GM11168 (cell line): ENCODE measurements at regions not wholly inside any gene's neighbourhood (a gene's known extent, or its start where the extent isn't known, plus 50 kb on each side); places are given as distances from the start of the nearest gene placed in this dataset.

Experiments used
- in situ Hi-C: fragments of 300-500 bp; cut with MboI; formaldehyde crosslinking; loops from one replicate; pipeline ENCODE4 v1.12.0; 2022; ENCODE audit warnings: low sequenced_read_pairs; ENCODE audit not compliant: unreplicated experiment

DNA sequence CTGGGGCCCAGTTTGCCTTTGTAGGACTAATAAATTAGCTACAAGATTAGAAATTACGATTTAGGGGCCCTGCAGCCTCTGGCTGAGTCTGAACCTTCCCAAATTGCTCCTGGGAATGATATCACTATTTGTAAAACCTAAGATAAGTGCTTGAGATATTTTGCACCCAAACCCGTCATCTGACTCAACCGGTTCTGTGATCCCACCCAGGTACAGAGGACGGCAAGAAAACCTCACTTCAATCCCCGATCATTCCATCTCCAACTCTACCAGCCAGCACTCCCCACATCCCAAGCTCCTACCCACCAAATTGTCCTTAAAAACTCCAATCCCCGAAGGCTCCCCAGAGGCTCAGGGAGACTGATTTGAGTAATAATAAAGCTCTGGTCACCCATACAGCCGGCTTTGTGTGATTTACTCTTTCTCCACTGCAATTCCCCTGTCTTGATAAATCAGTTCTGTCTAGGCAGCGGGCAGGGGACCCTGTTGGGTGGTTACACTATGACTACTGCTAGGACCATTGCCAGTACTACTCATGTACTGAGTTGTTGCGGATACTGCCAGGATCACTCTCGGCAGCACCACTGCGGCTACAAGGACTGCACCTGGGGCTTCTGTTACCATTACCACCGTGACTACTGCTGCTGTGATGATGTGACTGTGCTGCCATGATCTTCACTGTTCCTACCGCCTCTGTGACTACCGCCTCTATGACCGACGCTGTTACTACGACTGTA lies 73.1 kb downstream of the IRF8 start:
- in situ Hi-C loops: no loop called here

DNA sequence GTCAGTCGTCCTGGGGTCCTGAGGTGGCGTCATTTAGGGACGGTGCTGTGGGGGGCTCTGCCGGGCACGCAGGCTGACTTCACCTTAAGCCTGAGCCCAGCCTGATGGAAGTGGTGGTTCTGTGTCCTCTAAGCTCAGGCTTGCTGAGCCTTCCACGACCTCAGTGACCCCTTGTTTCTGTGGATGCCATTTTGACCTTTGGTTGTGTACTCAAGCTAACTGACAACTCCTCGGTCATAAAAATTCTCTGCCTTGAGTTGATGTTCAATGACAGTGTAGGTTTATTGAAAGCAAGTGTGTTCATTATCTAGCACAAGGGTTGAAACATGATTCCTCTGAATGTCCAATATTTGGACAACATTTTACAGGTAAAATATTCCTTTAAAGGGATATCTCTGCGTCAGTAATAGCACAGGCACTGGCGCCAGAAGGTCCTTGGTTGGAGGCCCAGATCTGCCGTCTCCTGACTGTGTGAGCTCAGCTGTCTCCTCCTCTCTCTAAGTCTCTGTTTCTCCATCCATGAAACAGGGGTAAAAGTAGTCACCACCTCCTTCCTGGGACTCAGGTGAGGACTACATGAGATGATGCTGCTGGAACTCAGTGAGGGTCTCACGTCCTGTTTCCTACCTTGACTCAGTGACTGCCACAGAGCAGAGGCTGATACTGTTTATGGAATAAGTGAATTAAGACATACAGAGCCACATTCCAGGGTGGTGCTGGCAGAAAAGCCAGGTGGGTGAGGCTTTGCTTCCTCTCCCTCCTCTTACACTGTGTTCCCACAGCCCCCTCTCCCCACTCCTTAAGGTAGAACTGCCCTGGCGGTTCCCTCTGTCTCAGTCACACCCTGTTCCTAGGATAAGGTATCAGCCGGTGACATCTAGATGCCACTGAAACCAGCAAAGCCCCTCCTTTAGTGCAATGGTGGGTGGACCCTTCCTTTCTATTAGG lies 75.7 kb downstream of the IRF8 start:
- in situ Hi-C loops: no loop called here

DNA sequence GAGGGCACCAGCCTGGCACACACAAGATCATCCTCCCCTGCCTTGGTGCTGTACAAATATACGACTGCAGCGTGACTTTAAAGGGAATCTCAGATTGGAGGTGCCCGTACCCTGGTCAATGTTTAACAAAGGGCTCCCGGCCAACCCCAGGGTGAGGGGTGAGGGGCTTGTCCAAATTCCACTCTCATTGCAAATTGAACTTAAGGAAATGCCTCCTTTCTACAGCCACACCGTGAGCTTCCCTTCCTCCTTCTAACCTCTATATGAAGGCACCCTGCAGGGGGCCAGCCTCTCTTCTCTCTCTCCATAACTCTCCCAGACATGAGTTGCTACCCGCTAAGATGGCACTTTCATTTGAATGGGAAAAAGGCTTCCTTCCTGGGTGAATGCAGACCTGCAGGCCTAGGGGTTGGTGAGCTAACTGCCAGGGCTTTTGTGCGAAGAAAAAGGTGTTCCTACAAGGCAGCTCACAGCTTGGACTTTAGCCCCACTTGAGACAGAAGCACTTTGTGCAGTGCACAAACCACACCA lies 76.6 kb downstream of the IRF8 start:
- in situ Hi-C loops: no loop called here

DNA sequence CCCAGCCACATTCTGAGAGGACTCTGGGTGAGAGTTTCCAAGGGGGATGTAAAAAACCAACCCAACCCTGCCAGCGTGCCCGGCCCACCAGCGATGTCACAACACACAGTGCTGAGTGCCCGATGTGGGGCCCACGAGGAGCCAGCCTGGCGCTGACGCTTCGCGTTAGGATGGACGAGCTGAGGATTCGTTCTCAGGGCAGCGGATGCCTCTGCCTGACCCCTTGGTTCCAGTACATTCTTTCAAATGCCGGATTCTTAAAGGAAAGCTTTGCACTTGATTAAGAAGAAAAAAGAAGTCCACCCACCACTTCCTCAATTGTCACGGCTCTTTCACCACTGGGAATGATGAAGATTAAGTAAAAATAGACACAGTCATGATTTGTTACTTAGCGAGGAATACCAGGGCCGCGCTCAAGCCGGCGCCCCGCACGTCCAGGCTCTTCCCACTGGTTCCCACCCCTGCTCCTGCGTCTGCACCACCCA lies 79.4 kb downstream of the IRF8 start:
- in situ Hi-C loops: no loop called here

DNA sequence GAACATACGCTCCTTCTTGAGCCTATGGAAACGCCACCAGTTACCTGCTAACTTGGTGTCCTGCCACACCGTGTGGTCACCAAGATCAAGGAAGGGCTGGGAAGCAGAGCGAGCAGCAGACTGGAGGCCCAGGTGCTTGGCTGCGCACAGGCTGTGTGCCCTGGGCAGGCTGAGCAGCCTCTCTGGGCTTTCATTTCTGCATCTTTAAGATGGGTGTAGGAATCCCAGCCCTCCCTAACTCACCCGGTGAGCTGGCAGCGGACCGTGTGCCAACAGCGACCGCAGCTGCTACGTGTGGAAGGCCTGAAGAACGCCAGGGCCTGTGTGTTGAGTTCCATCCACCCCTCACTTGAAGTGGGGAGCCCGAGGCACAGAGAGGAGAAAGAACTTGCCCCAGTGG lies 80.0 kb downstream of the IRF8 start:
- in situ Hi-C loops: no loop called here

DNA sequence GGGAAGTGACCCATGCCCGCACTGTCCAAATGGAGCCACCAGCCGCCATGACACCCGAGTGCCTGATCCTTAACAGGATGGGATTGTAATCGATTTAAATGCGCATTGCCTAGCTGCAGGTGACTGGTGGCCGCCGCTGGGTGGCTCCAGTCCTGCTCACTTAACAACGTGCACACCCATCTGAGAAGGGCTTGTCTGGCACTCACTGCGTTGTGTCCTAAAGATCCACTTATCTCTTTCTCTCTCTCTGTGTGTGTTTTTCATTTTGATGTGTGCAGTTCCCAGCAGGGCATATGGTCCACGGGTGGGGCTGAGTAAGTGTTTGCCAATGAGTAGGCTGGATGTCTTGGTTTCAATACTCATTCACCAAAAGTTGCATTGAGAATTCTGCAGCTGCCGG lies 80.6 kb downstream of the IRF8 start:
- in situ Hi-C loops: loop anchor here (10.0 kb wide), 1 partner anchor 155 kb away; no protein-coding TSS in a partner anchor

DNA sequence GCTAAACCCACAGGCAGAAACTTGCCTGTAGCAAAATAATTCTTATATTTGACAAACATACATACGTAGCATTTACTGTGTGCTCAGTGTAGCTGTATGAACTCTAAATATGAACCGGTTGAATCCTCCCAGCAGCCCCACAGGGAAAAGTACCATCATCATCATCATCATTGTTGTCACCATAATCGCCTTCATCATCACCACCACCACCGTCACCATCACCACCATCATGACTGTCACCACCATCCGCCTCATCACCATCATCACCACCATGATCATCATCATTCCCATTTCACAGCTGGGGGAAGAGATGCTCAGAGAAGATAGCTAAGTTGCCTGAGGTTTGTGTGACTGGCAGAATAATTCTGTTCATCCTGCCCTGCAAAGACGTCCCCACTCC lies 81.7 kb downstream of the IRF8 start:
- in situ Hi-C loops: loop anchor here (10.0 kb wide), 1 partner anchor 156 kb away; no protein-coding TSS in a partner anchor

DNA sequence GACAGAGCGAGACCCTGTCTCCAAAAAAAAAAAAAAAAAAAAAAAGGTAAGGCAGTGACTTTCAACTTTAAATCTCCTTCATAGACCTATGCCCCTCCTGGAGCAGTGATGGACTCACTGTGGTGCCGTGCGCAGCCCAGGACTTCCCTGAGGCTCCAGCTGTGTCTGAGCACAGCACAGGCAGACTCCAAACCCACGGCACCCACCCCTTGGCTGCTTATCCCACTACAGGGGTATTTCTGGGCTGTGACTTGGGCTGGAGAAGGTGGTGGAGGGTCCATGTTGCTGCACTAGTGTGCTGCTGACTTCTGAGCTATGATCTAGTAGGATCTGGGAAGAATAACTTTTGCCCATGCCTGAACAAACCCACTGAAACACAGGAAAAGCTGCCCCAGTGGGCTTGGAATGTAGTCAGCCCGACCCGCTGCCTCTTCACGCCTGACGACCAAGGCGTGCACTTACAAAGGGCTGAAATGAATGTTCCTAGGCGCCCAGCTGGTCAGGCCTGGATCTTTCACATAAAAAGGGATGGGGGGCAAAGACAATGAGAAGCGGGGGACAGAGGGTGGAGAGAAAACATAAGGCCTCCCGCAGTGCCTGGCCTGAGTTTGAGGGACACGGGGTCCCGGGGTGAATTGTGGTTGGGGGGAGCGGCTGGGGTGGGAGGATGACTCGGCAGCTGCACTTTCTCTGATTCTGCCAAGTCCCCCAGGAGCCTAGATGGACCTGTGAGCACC lies 83.0 kb downstream of the IRF8 start:
- in situ Hi-C loops: loop anchor here (10.0 kb wide), 1 partner anchor 157 kb away; no protein-coding TSS in a partner anchor

DNA sequence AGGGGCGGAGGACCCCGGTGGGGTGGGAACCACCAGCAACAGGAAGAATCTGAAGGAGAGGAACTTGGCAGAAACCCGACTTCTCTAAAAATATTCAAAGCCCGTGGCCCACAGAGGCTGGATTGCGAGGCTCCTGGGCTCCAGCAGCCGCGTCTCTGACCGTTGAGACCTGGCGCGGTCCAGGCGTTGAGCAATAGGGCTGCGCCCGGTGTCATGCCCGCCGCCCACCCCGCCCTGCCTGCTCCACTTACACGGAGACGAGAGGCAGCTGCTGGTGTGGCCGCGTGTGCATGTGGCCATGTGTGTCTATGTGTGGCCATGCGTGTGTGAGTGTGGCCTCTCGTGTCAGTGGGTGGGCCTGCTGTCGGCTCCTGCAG lies 83.6 kb downstream of the IRF8 start:
- in situ Hi-C loops: loop anchor here (10.0 kb wide), 1 partner anchor 158 kb away; no protein-coding TSS in a partner anchor

DNA sequence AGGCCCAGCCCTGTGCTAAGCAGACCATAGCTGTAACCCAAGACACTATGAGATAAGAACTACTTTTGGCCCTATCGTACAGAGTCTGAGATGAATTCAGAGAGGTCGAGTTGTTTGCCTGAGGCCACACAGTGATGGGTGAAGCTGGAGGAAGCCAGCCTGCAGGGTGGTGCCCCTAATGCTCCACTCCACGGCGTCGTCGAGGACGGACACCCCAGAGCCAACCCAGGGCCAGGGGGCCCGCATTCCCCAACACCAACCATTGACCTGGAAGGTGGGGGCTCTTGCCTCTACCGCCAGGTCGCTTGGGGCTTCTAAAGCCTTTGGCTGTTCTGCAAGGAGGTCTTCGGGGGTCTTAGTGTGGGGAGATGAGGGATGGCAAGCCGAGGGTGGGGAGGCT lies 84.1 kb downstream of the IRF8 start:
- in situ Hi-C loops: loop anchor here (10.0 kb wide), 1 partner anchor 158 kb away; no protein-coding TSS in a partner anchor

DNA sequence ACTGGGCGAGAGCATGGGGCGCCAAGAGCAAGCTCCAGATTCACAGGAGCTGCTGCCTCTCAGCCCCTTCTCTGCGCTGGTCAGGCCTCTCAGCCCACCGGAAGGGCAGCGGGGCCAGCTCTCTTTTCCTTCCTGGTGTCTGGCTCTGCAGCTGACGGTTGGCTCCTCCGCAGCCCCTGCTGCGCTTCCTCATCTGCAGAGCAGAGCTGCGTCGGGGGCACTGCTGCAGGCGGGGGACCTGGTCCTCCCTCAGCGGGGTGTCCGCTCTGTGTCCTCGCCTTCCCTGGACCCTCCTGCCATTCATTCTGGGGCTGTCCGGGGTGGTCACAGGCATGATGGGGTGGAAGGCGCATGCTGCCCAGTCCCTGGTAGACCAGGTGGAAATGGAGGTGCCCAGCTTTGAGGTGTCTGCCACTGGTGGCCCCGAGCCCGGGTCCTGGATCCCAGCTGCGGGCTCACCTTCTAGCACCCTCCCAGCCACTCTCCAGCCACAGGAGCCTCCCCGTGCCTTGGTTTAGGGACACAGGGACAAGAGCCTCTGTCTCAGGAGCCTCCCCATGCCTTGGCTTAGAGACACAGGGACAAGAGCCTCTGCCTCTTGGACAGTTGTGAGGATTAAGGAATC lies 84.8 kb downstream of the IRF8 start:
- in situ Hi-C loops: loop anchor here (10.0 kb wide), 1 partner anchor 159 kb away; no protein-coding TSS in a partner anchor

DNA sequence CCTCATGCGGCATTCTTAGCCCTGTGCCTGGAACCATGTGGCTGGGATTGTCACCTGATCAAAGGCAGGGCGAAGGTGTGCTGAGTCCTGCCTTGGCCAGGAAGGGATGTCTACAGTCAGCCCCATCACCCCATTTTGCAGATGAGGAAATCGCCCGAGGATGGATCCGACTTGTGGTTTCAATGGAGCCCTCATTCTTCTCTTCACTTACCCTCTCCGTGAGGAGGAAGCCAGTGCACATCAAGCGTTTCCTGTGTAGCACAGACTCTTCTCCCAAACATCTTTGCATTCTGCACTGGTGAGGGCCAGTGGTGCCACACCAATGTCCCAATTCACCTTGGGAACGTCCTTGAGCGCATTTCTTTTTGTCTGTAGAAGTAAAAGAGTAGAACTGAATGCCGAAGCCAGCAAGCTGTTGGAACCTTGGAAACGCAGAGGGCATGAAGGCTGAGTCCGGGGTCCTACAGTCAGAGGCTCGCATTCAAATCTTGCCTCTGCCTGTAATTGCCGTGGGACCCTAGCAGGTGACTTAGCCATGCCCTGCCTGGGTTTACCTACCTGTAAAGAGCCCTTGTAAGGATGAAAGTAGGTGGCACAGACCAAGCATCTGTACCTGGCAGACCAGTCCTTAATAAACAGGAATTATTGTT lies 85.4 kb downstream of the IRF8 start:
- in situ Hi-C loops: loop anchor here (10.0 kb wide), 1 partner anchor 160 kb away; no protein-coding TSS in a partner anchor

DNA sequence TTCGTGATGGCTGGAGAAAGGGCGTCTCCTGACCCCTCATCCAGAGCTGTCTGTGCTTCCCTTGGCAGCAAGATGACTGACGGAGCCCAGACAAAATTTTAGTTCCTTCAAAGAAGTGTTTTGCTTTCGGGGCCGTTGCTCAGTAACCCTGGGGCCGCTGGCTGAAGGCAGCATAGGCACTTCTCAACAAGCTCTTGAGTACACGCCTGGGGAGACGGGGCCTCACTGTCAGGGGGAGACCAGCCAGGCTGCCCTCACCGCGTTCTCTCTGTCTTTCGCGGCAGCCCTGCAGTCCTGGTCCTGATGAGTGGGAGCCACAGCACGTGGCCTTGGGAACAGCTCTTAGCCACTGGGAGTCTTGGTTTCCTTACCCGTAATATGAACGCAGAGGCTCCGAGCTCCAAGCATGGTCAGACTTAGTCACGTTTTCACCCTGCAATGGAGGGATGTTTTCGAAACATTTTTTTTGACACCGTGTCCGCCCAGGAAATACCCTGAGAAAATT lies 86.0 kb downstream of the IRF8 start:
- in situ Hi-C loops: loop anchor here (10.0 kb wide), 1 partner anchor 160 kb away; no protein-coding TSS in a partner anchor

DNA sequence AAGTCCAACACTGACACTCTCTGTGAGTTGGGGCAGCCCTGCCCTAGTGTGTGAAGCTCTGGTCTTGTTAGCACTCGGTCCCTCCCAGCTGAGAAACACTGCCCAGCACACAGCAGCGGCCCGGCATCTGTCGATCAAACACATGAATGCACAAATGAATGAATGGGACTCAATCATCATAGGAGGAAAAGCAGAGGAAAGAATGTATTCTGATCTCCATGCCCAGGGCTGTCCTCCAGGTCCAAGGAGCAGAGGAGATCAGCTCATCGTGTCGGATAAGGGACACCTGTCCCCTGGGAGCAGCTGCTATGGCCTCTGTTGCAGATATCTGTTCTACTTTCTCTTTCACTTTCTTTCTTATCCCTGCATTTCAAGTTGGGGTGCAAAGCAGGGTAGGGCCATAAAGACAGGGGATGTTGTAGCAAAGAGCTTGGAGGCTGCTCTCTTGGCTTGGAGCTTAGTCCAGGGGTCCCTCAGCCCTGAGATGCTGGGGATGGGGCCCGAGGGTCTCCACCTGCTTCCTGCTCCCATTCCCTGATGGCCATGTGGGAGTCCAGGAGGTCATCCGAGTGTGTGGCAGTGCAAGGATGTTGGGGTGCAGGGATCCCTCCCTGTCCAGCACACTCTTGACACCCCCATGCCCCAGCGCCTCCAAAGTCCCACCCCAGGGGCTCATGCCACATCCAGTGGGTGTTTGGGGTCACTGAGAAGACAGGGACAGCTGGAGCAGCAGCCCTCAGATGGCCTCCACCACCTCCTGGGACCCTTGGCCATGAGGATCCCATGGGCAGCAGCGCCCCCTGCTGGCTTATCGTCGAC lies 88.2 kb downstream of the IRF8 start:
- in situ Hi-C loops: loop anchor here (10.0 kb wide), 1 partner anchor 162 kb away; no protein-coding TSS in a partner anchor

DNA sequence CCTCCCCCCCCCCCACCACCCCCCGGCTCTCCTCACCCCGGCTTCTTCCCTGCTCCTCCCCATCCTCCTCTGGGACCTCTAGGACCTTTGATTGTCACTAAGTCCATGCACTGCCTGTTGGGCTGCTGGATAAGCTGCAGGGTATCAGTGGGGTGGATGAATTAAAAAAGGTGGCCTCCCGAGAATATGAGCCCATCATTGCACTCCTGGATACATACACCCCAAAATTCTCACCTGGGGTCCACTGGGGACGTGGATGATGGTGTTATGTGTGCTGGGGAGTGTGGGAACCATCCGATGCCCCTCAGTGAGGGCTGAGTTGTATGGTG lies 88.8 kb downstream of the IRF8 start:
- in situ Hi-C loops: loop anchor here (10.0 kb wide), 1 partner anchor 163 kb away; no protein-coding TSS in a partner anchor

DNA sequence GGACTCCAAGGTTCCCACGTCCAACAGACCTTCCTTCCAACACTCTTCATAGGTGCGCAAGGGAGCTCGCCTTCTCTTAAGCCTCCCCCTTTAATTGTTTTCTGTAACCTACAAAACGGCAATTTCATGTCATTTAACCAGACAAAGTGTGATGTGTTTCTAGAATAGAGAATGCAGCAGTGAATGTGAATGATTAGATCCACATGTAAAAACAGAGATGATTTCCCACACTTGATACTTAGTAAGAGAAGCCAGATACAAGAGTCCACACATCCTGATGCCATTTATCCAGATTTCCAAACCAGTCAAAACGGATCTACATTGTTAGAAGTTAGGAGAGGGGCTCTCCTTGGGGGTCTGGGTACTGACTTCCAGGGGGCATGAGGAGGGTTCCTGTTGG lies 89.3 kb downstream of the IRF8 start:
- in situ Hi-C loops: loop anchor here (10.0 kb wide), 1 partner anchor 164 kb away; no protein-coding TSS in a partner anchor

DNA sequence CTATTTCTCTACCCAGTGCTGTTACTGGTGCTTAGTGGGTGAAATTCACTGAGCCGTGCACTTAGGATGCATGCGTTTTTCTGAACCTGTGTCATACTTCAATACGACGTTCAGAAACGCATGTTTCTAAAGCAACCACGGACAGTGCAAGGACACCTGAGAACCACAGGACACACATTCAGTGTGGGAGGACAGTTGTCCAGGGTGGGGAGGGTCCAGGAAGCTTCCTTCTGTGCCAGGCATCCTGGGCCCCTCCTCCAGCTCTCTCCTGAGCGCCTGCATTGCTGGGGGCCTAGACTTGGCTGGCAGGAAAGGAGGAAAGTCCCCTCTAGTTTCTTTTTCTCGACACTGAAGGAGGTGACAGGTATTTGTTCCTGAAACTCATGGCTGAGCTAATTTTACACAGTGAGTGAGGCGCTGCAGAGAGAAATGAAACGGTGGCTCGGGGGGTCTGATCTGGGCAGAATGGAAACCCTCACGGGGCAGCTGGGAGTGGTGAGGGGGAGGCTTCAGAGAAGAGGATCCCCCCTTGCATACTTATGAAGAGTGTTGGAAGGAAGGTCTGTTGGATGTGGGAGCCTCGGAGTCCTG lies 89.9 kb downstream of the IRF8 start:
- in situ Hi-C loops: loop anchor here (10.0 kb wide), 1 partner anchor 164 kb away; no protein-coding TSS in a partner anchor
